ENCODE measurements at regions not wholly inside any gene's neighbourhood (a gene's known extent, or its start where the extent isn't known, plus 50 kb on each side); places are given as distances from the start of the nearest gene placed in this dataset.

- no peaks in the 10 kb centered on the region for H3K36me3 ChIP-seq (ENCODE audit: insufficient read depth, low read length)
- DNase-seq (ENCODE audit: low read depth), result no peak
- peaks cover 9% of the 10 kb centered on the region for H3K4me1 Mint-ChIP-seq (ENCODE audit: low read depth, unreplicated experiment)
- H3K9me3 ChIP-seq (ENCODE audit: insufficient read depth, low read depth, low read length), result peaks cover 3% of the 10 kb centered on the region
- no peak overlapping the region for H2AFZ ChIP-seq (ENCODE audit: low read depth, low read length)
- no peak overlapping the region for H3K4me3 ChIP-seq (ENCODE audit: insufficient read depth, low read depth, low read length)
- H3K4me1 ChIP-seq (ENCODE audit: insufficient read depth, low read length), result no peaks in the 10 kb centered on the region
- H3K27ac ChIP-seq (ENCODE audit: low read depth, low read length), result no peak overlapping the region
- peaks cover 69% of the 10 kb centered on the region for H3K27me3 Mint-ChIP-seq (ENCODE audit: low read depth, unreplicated experiment)
- H3K4me2 ChIP-seq (ENCODE audit: low read length), result no peak overlapping the region
- no peak overlapping the region for H3K9ac ChIP-seq (ENCODE audit: low read length)
- no peaks in the 10 kb centered on the region for H3K9me3 Mint-ChIP-seq (ENCODE audit: unreplicated experiment)
- no peaks in the 10 kb centered on the region for H3K79me2 ChIP-seq (ENCODE audit: insufficient read depth, low read length)
- no peak overlapping the region for H3K4me3 Mint-ChIP-seq (ENCODE audit: unreplicated experiment)
- H3K27me3 ChIP-seq (ENCODE audit: insufficient read depth, low read length), result peaks cover 2% of the 10 kb centered on the region
- no peak for FAIRE-seq
- H3K27ac Mint-ChIP-seq (ENCODE audit: unreplicated experiment), result no peak overlapping the region
- no peaks in the 10 kb centered on the region for H4K20me1 ChIP-seq (ENCODE audit: insufficient read depth, low read length)
- TF ChIP-seq, protein P1, sequence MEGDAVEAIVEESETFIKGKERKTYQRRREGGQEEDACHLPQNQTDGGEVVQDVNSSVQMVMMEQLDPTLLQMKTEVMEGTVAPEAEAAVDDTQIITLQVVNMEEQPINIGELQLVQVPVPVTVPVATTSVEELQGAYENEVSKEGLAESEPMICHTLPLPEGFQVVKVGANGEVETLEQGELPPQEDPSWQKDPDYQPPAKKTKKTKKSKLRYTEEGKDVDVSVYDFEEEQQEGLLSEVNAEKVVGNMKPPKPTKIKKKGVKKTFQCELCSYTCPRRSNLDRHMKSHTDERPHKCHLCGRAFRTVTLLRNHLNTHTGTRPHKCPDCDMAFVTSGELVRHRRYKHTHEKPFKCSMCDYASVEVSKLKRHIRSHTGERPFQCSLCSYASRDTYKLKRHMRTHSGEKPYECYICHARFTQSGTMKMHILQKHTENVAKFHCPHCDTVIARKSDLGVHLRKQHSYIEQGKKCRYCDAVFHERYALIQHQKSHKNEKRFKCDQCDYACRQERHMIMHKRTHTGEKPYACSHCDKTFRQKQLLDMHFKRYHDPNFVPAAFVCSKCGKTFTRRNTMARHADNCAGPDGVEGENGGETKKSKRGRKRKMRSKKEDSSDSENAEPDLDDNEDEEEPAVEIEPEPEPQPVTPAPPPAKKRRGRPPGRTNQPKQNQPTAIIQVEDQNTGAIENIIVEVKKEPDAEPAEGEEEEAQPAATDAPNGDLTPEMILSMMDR (IDR thresholded peaks at IDR 0.05; ENCODE audit: insufficient read depth, low read depth, low read length), result no peak
- no peak for TF ChIP-seq EZH2 (IDR thresholded peaks at IDR 0.05; ENCODE audit: insufficient read depth, low read length)
- H3K36me3 Mint-ChIP-seq (ENCODE audit: low read depth, unreplicated experiment), result no peaks in the 10 kb centered on the region
Observed at GRCh38 chr13:112200200-112200599, 133.3 kb downstream of the SOX1 start.

DNA sequence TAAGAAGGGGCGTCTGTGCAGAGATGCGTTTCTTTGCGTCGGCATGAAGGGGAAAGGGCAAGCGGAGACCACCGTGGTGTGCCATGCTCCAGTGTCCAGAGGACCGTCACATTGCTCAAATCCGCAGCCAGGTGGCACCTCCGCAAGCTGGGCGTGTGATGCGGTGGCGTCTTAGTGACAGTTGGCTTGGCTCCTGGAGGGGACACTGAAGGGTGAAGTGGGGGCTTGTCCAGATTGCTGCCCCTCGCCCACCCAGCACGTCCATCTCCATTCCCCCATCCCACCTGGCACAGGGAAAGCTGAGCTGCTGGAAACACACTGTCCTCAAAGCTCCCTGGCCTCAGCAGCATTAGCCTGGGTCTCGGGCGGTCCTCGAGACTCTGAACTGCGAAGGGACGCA lies 135.3 kb downstream of the SOX1 start:
- Histone ChIP-seq H4K20me1 (ENCODE audit: insufficient read depth, low read length) (no peaks in the 10 kb centered on the region), H3K79me2 (ENCODE audit: insufficient read depth, low read length) (no peaks in the 10 kb centered on the region), H3K4me2 (ENCODE audit: low read length) (no peak overlapping the region), H3K4me1 (ENCODE audit: insufficient read depth, low read length) (no peaks in the 10 kb centered on the region), H3K9me3 (ENCODE audit: insufficient read depth, low read depth, low read length) (peaks cover 3% of the 10 kb centered on the region), H3K4me3 (ENCODE audit: insufficient read depth, low read depth, low read length) (no peak overlapping the region), H2AFZ (ENCODE audit: low read depth, low read length) (no peak overlapping the region), H3K27ac (ENCODE audit: low read depth, low read length) (no peak overlapping the region), H3K9ac (ENCODE audit: low read length) (no peak overlapping the region), H3K36me3 (ENCODE audit: insufficient read depth, low read length) (no peaks in the 10 kb centered on the region), H3K27me3 (ENCODE audit: insufficient read depth, low read length) (peaks cover 2% of the 10 kb centered on the region)
- Mint-ChIP-seq H3K27me3 (ENCODE audit: low read depth, unreplicated experiment) (peaks cover 76% of the 10 kb centered on the region), H3K9me3 (ENCODE audit: unreplicated experiment) (no peaks in the 10 kb centered on the region), H3K4me1 (ENCODE audit: low read depth, unreplicated experiment) (peaks cover 13% of the 10 kb centered on the region), H3K36me3 (ENCODE audit: low read depth, unreplicated experiment) (no peaks in the 10 kb centered on the region), H3K4me3 (ENCODE audit: unreplicated experiment) (no peak overlapping the region), H3K27ac (ENCODE audit: unreplicated experiment) (no peak overlapping the region)
- DNase-seq (ENCODE audit: low read depth) (no peak), FAIRE-seq (no peak)
- TF ChIP-seq, protein P1 (IDR thresholded peaks at IDR 0.05; ENCODE audit: insufficient read depth, low read depth, low read length), result no peak
- no peak for TF ChIP-seq EZH2 (IDR thresholded peaks at IDR 0.05; ENCODE audit: insufficient read depth, low read length)

GRCh38 chr13:112202966-112203365 lies 136.0 kb downstream of the SOX1 start:
- Mint-ChIP-seq H3K27me3 (ENCODE audit: low read depth, unreplicated experiment) (peaks cover 76% of the 10 kb centered on the region), H3K36me3 (ENCODE audit: low read depth, unreplicated experiment) (no peaks in the 10 kb centered on the region), H3K4me1 (ENCODE audit: low read depth, unreplicated experiment) (peaks cover 13% of the 10 kb centered on the region), H3K27ac (ENCODE audit: unreplicated experiment) (no peak overlapping the region), H3K9me3 (ENCODE audit: unreplicated experiment) (no peaks in the 10 kb centered on the region), H3K4me3 (ENCODE audit: unreplicated experiment) (no peak overlapping the region)
- FAIRE-seq (no peak), DNase-seq (ENCODE audit: low read depth) (no peak)
- Histone ChIP-seq H3K79me2 (ENCODE audit: insufficient read depth, low read length) (no peaks in the 10 kb centered on the region), H3K27ac (ENCODE audit: low read depth, low read length) (no peak overlapping the region), H2AFZ (ENCODE audit: low read depth, low read length) (no peak overlapping the region), H3K4me1 (ENCODE audit: insufficient read depth, low read length) (no peaks in the 10 kb centered on the region), H3K9me3 (ENCODE audit: insufficient read depth, low read depth, low read length) (peaks cover 3% of the 10 kb centered on the region), H3K36me3 (ENCODE audit: insufficient read depth, low read length) (no peaks in the 10 kb centered on the region), H3K4me3 (ENCODE audit: insufficient read depth, low read depth, low read length) (no peak overlapping the region), H3K27me3 (ENCODE audit: insufficient read depth, low read length) (peaks cover 2% of the 10 kb centered on the region), H3K9ac (ENCODE audit: low read length) (no peak overlapping the region), H3K4me2 (ENCODE audit: low read length) (no peak overlapping the region), H4K20me1 (ENCODE audit: insufficient read depth, low read length) (no peaks in the 10 kb centered on the region)
- TF ChIP-seq, protein P1 (IDR thresholded peaks at IDR 0.05; ENCODE audit: insufficient read depth, low read depth, low read length), result no peak
- no peak for TF ChIP-seq EZH2 (IDR thresholded peaks at IDR 0.05; ENCODE audit: insufficient read depth, low read length)

Measured in astrocyte (in vitro differentiated cells and primary cell).